ENCODE measurements at regions not wholly inside any gene's neighbourhood (a gene's known extent, or its start where the extent isn't known, plus 50 kb on each side); places are given as distances from the start of the nearest gene placed in this dataset.

DNA sequence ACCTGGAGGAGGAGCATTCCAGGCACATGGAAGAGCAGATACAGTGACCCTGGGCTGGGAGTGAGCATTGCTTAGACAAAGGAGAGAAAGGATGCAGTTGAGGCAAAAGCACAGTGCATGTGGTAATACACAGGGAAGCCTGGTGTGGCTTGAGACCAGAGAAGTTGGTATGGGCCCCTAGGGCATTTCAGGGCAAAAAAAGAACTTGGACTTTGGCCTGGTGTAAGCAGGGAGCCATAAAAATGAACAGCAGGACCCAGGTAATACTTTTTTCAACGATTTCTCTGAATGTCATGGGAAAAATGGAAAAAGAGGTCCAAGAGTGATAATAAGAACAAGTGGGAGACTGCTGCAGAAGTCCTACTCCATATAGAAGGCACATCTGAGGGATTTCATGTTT lies 163.9 kb downstream of the ASCL4 start:
- Histone ChIP-seq H3K4me2 (ENCODE audit: low read depth, low read length) (no peak overlapping the region), H3K27ac (ENCODE audit: low read length) (no peak overlapping the region), H3K4me3 (ENCODE audit: low read length) (no peak overlapping the region), H3K9me2 (replicated peaks; ENCODE audit: insufficient read depth, low read length) (no peaks in the 10 kb centered on the region), H3K9me3 (replicated peaks; ENCODE audit: insufficient read depth, low read length) (no peaks in the 10 kb centered on the region), H3F3A (ENCODE audit: insufficient read depth, low read length) (no peaks in the 10 kb centered on the region), H2AFZ (ENCODE audit: low read length) (no peak overlapping the region), H3K9ac (ENCODE audit: low read length) (no peak overlapping the region), H3K27me3 (replicated peaks; ENCODE audit: insufficient read depth, low read length) (no peaks in the 10 kb centered on the region), H3K36me3 (replicated peaks; ENCODE audit: insufficient read depth, low read length) (no peaks in the 10 kb centered on the region), H4K20me1 (ENCODE audit: insufficient read depth, low read length) (no peaks in the 10 kb centered on the region), H3K79me2 (ENCODE audit: low read length) (no peaks in the 10 kb centered on the region), H3K4me1 (ENCODE audit: low read length) (no peaks in the 10 kb centered on the region)
- TF ChIP-seq EZH2phosphoT487 (IDR thresholded peaks at IDR 0.05; ENCODE audit: low read length) (no peak), EZH2 (optimal IDR thresholded peaks at IDR 0.05; ENCODE audit: low read depth, low read length) (no peak)
- TF ChIP-seq, protein P1, sequence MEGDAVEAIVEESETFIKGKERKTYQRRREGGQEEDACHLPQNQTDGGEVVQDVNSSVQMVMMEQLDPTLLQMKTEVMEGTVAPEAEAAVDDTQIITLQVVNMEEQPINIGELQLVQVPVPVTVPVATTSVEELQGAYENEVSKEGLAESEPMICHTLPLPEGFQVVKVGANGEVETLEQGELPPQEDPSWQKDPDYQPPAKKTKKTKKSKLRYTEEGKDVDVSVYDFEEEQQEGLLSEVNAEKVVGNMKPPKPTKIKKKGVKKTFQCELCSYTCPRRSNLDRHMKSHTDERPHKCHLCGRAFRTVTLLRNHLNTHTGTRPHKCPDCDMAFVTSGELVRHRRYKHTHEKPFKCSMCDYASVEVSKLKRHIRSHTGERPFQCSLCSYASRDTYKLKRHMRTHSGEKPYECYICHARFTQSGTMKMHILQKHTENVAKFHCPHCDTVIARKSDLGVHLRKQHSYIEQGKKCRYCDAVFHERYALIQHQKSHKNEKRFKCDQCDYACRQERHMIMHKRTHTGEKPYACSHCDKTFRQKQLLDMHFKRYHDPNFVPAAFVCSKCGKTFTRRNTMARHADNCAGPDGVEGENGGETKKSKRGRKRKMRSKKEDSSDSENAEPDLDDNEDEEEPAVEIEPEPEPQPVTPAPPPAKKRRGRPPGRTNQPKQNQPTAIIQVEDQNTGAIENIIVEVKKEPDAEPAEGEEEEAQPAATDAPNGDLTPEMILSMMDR (IDR thresholded peaks at IDR 0.05; ENCODE audit: low read length) = no peak
- no peak for DNase-seq

DNA sequence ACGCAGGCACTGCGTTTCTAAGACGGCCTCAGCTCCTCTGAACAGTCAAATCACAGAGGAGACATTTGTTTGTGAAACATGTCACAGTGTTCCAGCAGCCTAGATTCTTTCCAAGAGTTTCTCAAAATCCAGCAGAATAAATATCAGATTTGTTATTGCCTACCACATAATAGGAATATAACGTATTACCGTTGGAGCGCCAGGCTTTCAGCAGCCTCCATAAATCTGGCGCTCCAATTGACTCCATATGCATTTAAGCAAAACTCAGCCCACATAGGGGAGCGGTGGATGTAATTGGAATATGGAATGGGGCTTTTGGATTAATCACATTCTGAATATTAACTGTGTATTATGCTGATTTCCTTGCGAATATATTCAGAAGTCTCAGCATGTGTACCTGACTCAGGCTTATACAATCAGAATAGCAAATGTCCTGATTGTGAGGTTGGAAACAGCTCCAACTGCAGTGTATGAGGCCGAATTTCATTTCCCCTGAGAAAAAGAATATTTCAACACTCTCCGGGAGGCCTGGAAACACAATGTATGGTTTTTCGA lies 174.0 kb downstream of the ASCL4 start:
- H3F3A ChIP-seq (ENCODE audit: insufficient read depth, low read length) = no peaks in the 10 kb centered on the region
- H3K27ac ChIP-seq (ENCODE audit: low read length) = no peak overlapping the region
- no peaks in the 10 kb centered on the region for H3K79me2 ChIP-seq (ENCODE audit: low read length)
- H3K9ac ChIP-seq (ENCODE audit: low read length) = no peak overlapping the region
- no peaks in the 10 kb centered on the region for H3K36me3 ChIP-seq (replicated peaks; ENCODE audit: insufficient read depth, low read length)
- H3K4me1 ChIP-seq (ENCODE audit: low read length) = no peaks in the 10 kb centered on the region
- H3K9me3 ChIP-seq (replicated peaks; ENCODE audit: insufficient read depth, low read length) = no peaks in the 10 kb centered on the region
- no peaks in the 10 kb centered on the region for H3K9me2 ChIP-seq (replicated peaks; ENCODE audit: insufficient read depth, low read length)
- H3K27me3 ChIP-seq (replicated peaks; ENCODE audit: insufficient read depth, low read length) = no peaks in the 10 kb centered on the region
- no peaks in the 10 kb centered on the region for H4K20me1 ChIP-seq (ENCODE audit: insufficient read depth, low read length)
- no peak overlapping the region for H2AFZ ChIP-seq (ENCODE audit: low read length)
- H3K4me2 ChIP-seq (ENCODE audit: low read depth, low read length) = no peak overlapping the region
- DNase-seq = no peak
- no peak for TF ChIP-seq EZH2phosphoT487 (IDR thresholded peaks at IDR 0.05; ENCODE audit: low read length)
- TF ChIP-seq, protein P1 (IDR thresholded peaks at IDR 0.05; ENCODE audit: low read length) = no peak
- TF ChIP-seq EZH2 (optimal IDR thresholded peaks at IDR 0.05; ENCODE audit: low read depth, low read length) = no peak
- H3K4me3 ChIP-seq (ENCODE audit: low read length) = no peak overlapping the region

DNA sequence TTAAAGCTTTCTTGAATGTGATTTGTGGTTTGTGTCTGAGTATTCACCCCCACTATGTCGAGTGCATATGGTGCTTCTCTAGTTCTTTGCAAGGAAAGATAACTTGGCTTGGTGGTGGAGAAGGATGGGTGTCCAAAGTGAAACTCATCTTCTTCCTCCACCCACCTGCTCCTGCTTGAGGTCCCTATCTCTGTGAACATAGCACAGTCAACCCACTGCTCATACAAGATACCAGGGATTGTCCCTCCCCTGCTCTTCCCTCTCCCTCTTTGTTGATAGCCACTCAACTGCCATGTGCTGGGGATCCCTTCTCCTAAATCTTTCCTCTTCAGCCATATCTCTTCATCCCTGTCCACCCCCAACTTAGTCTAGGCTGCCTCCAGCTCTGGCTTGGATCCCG lies 176.5 kb downstream of the ASCL4 start:
- no peak overlapping the region for H3K9ac ChIP-seq (ENCODE audit: low read length)
- no peaks in the 10 kb centered on the region for H3K4me1 ChIP-seq (ENCODE audit: low read length)
- H3K27ac ChIP-seq (ENCODE audit: low read length) = no peak overlapping the region
- no peak overlapping the region for H3K4me3 ChIP-seq (ENCODE audit: low read length)
- no peaks in the 10 kb centered on the region for H3K79me2 ChIP-seq (ENCODE audit: low read length)
- H3K4me2 ChIP-seq (ENCODE audit: low read depth, low read length) = no peak overlapping the region
- no peaks in the 10 kb centered on the region for H3K9me3 ChIP-seq (replicated peaks; ENCODE audit: insufficient read depth, low read length)
- no peak overlapping the region for H2AFZ ChIP-seq (ENCODE audit: low read length)
- H3K9me2 ChIP-seq (replicated peaks; ENCODE audit: insufficient read depth, low read length) = no peaks in the 10 kb centered on the region
- H3F3A ChIP-seq (ENCODE audit: insufficient read depth, low read length) = no peaks in the 10 kb centered on the region
- H3K27me3 ChIP-seq (replicated peaks; ENCODE audit: insufficient read depth, low read length) = no peaks in the 10 kb centered on the region
- H4K20me1 ChIP-seq (ENCODE audit: insufficient read depth, low read length) = no peaks in the 10 kb centered on the region
- no peak for DNase-seq
- H3K36me3 ChIP-seq (replicated peaks; ENCODE audit: insufficient read depth, low read length) = no peaks in the 10 kb centered on the region
- TF ChIP-seq EZH2 (optimal IDR thresholded peaks at IDR 0.05; ENCODE audit: low read depth, low read length) = no peak
- no peak for TF ChIP-seq EZH2phosphoT487 (IDR thresholded peaks at IDR 0.05; ENCODE audit: low read length)
- TF ChIP-seq, protein P1 (IDR thresholded peaks at IDR 0.05; ENCODE audit: low read length) = no peak
